MM.1S (cell line): ENCODE measurements at regions not wholly inside any gene's neighbourhood (a gene's known extent, or its start where the extent isn't known, plus 50 kb on each side); places are given as distances from the start of the nearest gene placed in this dataset.

ENCODE experiments used
- DNase-seq: peaks from one replicate; pipeline ENCODE4 v3.0.0-alpha.2; 2015
- H2AFZ ChIP-seq: fragments of 300-600 bp; sonication (generic); 2 replicates; pipeline ENCODE4 v1.6.0; 2016; ENCODE audit warnings: antibody characterized with exemption, low read length
- H3F3A ChIP-seq: fragments of 300-600 bp; sonication (generic); 2 replicates; pipeline ENCODE4 v1.6.1; 2016; ENCODE audit warnings: mild to moderate bottlenecking, antibody characterized with exemption, low read length, moderate library complexity, mixed read lengths; ENCODE audit not compliant: insufficient read depth
- H3K27ac ChIP-seq: fragments of 300-600 bp; sonication (generic); 2 replicates; pipeline ENCODE4 v1.5.1; 2016; ENCODE audit warnings: mild to moderate bottlenecking, low read length
- H3K27me3 ChIP-seq: fragments of 300-600 bp; sonication (generic); replicated peaks from 2 replicates; pipeline ENCODE4 v1.6.0; 2016; ENCODE audit warnings: low read length; ENCODE audit not compliant: insufficient read depth
- H3K36me3 ChIP-seq: fragments of 300-600 bp; sonication (generic); replicated peaks from 2 replicates; pipeline ENCODE4 v1.6.1; 2016; ENCODE audit warnings: mild to moderate bottlenecking, low read length, mixed read lengths; ENCODE audit not compliant: insufficient read depth
- H3K4me1 ChIP-seq: fragments of 300-600 bp; sonication (generic); 2 replicates; pipeline ENCODE4 v1.6.1; 2016; ENCODE audit warnings: low read length, mixed read lengths
- H3K4me2 ChIP-seq: fragments of 300-600 bp; sonication (generic); 2 replicates; pipeline ENCODE4 v1.6.0; 2016; ENCODE audit warnings: low read depth, low read length
- H3K4me3 ChIP-seq: fragments of 300-600 bp; sonication (generic); 2 replicates; pipeline ENCODE4 v1.5.1; 2016; ENCODE audit warnings: low read length, mixed read lengths
- H3K79me2 ChIP-seq: fragments of 300-600 bp; sonication (generic); 2 replicates; pipeline ENCODE4 v1.6.1; 2016; ENCODE audit warnings: mixed run types, low read length, mixed read lengths
- H3K9ac ChIP-seq: fragments of 300-600 bp; sonication (generic); 2 replicates; pipeline ENCODE4 v1.6.1; 2016; ENCODE audit warnings: low read length, mixed read lengths
- H3K9me2 ChIP-seq: fragments of 300-600 bp; sonication (generic); replicated peaks from 2 replicates; pipeline ENCODE4 v1.6.1; 2016; ENCODE audit warnings: mild to moderate bottlenecking, low read length, mixed read lengths; ENCODE audit not compliant: insufficient read depth
- H3K9me3 ChIP-seq: fragments of 300-600 bp; sonication (generic); replicated peaks from 2 replicates; pipeline ENCODE4 v1.6.1; 2016; ENCODE audit warnings: mild to moderate bottlenecking, low read length, mixed read lengths; ENCODE audit not compliant: insufficient read depth
- H4K20me1 ChIP-seq: fragments of 300-600 bp; sonication (generic); 2 replicates; pipeline ENCODE4 v1.6.1; 2016; ENCODE audit warnings: mild to moderate bottlenecking, low read length, moderate library complexity, mixed read lengths; ENCODE audit not compliant: insufficient read depth
- EZH2 ChIP-seq: fragments of 300-600 bp; sonication (generic); optimal IDR thresholded peaks from 2 replicates; pipeline ENCODE3; 2017; ENCODE audit warnings: low read depth, mild to moderate bottlenecking, antibody characterized with exemption, low read length, mixed read lengths
- EZH2phosphoT487 ChIP-seq: fragments of 300-600 bp; sonication (generic); IDR thresholded peaks from 2 replicates; pipeline ENCODE4 v1.6.1; 2018; ENCODE audit warnings: antibody characterized with exemption, low read length
- TF ChIP-seq, protein P1 (sequence below): fragments of 300-600 bp; sonication (generic); IDR thresholded peaks from 2 replicates; pipeline ENCODE4 v1.5.1; 2016; ENCODE audit warnings: antibody characterized with exemption, low read length, mixed read lengths

DNA sequence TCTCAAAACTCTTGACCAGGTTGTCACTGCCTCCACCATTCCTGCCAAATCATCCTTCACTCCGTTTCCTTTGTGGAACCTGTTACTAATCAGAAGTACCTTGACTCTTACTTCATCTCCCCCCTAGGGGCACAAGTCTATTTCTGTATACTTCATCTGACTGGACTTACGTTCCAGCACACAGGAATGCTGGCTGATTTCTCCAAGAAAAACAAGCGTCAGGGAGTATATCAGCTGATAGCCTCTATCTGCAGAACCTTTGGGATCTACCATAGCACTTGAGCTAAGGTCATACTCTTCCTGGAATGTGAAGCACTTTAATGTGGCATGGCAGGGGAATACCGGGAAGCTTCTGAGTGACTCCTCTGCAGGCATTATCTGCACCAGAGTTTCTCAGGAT is 178.1 kb upstream of the MOCS1 start:
- H4K20me1 ChIP-seq = no peaks in the 10 kb centered on the region
- no peaks in the 10 kb centered on the region for H3K27me3 ChIP-seq
- H3K36me3 ChIP-seq = no peaks in the 10 kb centered on the region
- no peak overlapping the region for H3K4me2 ChIP-seq
- no peaks in the 10 kb centered on the region for H3F3A ChIP-seq
- TF ChIP-seq EZH2 = no peak
- TF ChIP-seq EZH2phosphoT487 = no peak
- TF ChIP-seq, protein P1, sequence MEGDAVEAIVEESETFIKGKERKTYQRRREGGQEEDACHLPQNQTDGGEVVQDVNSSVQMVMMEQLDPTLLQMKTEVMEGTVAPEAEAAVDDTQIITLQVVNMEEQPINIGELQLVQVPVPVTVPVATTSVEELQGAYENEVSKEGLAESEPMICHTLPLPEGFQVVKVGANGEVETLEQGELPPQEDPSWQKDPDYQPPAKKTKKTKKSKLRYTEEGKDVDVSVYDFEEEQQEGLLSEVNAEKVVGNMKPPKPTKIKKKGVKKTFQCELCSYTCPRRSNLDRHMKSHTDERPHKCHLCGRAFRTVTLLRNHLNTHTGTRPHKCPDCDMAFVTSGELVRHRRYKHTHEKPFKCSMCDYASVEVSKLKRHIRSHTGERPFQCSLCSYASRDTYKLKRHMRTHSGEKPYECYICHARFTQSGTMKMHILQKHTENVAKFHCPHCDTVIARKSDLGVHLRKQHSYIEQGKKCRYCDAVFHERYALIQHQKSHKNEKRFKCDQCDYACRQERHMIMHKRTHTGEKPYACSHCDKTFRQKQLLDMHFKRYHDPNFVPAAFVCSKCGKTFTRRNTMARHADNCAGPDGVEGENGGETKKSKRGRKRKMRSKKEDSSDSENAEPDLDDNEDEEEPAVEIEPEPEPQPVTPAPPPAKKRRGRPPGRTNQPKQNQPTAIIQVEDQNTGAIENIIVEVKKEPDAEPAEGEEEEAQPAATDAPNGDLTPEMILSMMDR = no peak
- no peaks in the 10 kb centered on the region for H3K4me1 ChIP-seq
- H2AFZ ChIP-seq = no peak overlapping the region
- no peaks in the 10 kb centered on the region for H3K9me2 ChIP-seq
- no peak overlapping the region for H3K4me3 ChIP-seq
- DNase-seq = no peak
- H3K79me2 ChIP-seq = no peaks in the 10 kb centered on the region
- H3K9ac ChIP-seq = no peak overlapping the region
- H3K27ac ChIP-seq = no peak overlapping the region
- no peaks in the 10 kb centered on the region for H3K9me3 ChIP-seq

DNA sequence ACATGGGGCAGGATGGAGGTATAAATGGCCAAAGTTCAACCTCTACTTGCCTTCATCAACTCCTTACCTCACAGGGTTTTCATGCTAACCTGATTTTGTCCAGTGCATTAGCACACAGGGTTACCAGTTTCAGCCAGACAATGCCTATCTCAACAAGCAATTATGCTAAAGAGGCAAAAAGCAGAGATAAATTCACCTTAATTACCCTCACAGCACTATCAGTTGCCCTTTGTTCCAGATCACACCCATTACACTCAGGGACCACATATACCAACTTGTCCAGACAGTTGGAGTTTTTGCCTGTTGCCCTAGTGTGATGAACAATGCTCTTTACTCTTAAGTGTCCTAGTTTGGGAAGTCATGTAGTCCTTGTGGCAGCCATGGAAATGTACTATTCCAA is 174.5 kb upstream of the MOCS1 start:
- no peak for DNase-seq
- H3K9me2 ChIP-seq = no peaks in the 10 kb centered on the region
- H2AFZ ChIP-seq = no peak overlapping the region

DNA sequence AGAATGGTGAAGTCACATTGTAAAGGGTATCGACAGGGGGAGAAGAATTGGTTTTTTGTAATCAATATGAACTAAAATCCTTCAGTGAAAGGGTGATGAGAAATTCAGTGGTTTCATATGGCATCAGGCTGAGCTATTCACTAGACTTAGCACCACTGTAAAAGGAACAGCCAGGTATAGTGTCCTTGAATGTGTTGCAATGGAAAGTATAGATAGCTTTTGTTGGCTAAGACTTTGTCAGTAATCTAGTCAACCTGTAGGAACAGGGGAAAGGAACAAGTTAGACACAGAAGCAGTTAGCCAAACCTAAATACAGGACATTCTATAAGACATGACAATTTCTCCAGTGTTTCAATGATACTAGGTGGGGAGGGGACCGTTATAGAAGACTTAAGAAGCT is 172.6 kb upstream of the MOCS1 start:
- Histone ChIP-seq H3K4me1 (no peaks in the 10 kb centered on the region), H3K27ac (no peak overlapping the region), H2AFZ (no peak overlapping the region), H3K9me2 (no peaks in the 10 kb centered on the region), H3F3A (no peaks in the 10 kb centered on the region), H3K9ac (no peak overlapping the region), H3K79me2 (no peaks in the 10 kb centered on the region), H3K4me3 (no peak overlapping the region), H3K9me3 (no peaks in the 10 kb centered on the region), H3K27me3 (no peaks in the 10 kb centered on the region), H4K20me1 (no peaks in the 10 kb centered on the region), H3K36me3 (no peaks in the 10 kb centered on the region), H3K4me2 (no peak overlapping the region)
- TF ChIP-seq EZH2phosphoT487 (no peak), EZH2 (no peak)
- TF ChIP-seq, protein P1 = no peak
- no peak for DNase-seq

More for the DNA sequence above, 174.5 kb upstream of the MOCS1 start:
- Histone ChIP-seq H3K36me3 (no peaks in the 10 kb centered on the region), H3K4me1 (no peaks in the 10 kb centered on the region), H3K27me3 (no peaks in the 10 kb centered on the region), H4K20me1 (no peaks in the 10 kb centered on the region), H3F3A (no peaks in the 10 kb centered on the region), H3K9ac (no peak overlapping the region), H3K79me2 (no peaks in the 10 kb centered on the region), H3K4me3 (no peak overlapping the region), H3K4me2 (no peak overlapping the region), H3K27ac (no peak overlapping the region), H3K9me3 (no peaks in the 10 kb centered on the region)
- TF ChIP-seq, protein P1 = no peak
- TF ChIP-seq EZH2 (no peak), EZH2phosphoT487 (no peak)
